T-helper 1 cell (primary cell): ENCODE measurements at regions not wholly inside any gene's neighbourhood (a gene's known extent, or its start where the extent isn't known, plus 50 kb on each side); places are given as distances from the start of the nearest gene placed in this dataset.
A peak's percentile ranks its signal among the peaks of the same experiment; 100 is the strongest.

Source experiments
- DNase-seq, 5 donors: peaks; one replicate each; pipeline ENCODE4 v3.0.0-alpha.2; 2012 to 2020

DNA sequence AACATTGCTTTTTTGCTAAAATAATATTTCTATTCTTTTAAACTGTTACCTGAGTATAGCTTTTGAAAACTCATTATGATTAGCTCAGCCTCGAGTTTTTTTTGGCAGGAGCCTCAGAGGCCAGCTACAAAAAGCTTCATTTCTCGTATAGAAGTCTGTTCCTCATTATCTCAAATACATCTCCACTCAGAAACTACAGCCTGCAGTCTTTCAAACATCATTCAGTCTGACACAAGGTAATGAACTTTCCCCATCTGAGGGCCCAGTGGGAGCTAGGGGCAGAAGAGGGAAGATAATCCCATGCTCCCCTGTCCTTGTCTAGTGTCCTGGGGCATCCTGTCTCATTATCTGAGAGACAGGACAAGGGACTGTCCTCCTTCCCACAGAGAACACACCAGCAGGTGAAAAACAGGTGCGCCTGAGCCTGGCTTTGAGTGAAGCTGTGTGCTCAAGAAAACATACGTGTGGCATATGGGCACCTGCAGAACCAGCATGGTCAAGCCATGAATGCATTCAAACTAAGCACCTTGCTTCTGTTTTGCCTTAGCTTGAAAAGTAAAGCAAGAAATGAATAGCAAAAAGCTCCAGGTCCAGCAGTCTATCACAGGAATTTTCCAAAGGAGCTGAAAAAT is 247.5 kb downstream of the MREG start:
- no peak for DNase-seq

DNA sequence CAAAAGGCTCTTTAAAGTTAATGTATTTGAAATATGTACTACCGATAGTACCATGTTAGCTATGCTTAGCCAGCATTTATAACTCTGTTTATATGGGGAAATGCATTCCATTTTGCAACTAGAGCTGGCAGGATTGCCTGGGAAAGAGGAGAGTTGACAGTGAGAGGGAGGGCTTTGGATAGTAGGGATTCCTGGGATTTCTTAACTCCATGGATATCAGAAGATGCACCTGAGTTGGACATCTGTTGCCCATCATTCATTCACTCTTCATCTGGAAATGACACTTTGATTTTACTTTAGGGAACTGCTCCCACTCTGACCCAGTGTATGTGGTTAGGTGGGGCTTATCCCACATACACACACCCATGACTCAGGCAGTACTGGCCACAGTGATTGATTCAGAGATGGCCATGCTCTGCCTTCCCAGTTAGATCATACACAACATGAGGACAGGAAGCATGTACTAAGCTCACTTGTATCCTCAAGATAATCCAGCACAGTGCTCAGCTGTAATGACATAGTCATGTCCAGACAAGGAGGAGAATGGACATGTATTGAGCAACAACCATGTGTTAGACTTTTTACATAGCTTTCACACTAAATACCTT is 248.8 kb downstream of the MREG start:
- DNase-seq: no peak

GRCh38 chr2:215760557-215760956 is 252.8 kb downstream of the MREG start:
- no peak for DNase-seq

- no peak for DNase-seq
Observed at GRCh38 chr2:215760091-215760490, 253.3 kb downstream of the MREG start.

DNA sequence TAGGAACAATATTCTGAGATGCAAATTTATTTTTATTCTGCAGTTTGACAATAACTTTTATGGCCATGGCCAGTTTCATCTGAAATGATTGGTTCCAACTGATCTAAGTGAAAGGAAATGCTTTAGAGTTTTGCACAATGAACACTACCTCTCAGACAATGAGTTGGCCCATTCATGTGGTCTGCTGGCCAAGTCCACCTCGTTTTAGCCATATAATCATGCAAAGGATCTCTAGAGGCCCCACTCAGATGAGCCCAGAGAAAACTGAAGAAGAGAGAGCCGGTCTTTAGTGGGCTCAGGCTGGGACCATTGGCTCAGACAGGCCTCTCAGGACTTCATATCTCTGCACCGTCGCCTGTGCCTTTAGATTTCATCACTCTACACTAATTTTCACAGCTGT is 254.7 kb downstream of the MREG start:
- DNase-seq: no peak

GRCh38 chr2:215756346-215756730 is 257.0 kb downstream of the MREG start:
- DNase-seq: no peak

DNA sequence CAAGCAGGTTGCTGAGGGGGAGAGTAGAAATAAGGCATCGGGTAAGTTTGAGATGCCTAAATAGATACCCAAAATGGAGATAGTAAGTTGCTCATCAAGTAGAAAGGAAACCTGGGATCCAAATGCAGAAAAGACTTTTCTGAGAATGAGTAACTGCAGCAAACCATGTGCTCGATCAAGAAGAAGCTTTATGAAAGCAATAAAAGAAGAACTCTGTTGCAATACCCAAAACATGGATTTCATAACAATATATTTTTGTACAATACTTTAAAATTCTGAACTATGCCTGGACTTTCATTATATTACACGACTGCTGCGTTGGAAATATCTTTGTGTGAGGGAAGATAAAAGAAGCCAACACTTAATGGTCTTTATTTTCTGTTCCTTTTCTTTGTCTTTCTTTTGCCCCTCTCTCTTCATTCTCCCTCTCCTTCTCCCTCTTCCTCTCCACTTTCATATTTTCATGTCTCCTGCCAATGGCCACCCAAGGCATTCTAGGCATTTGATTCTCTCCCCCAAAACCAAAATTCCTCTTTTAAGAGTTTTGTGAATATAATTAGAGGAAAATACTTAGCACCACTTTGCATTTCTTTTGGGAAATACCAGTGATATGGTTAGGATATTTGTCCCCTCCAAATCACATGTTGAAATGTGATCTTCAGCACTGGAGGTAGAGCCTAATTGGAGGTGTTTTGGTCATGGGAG is 257.6 kb downstream of the MREG start:
- DNase-seq: no peak

GRCh38 chr2:215754546-215754945 is 258.8 kb downstream of the MREG start:
- no peak for DNase-seq

- no peak for DNase-seq
Observed at GRCh38 chr2:215753808-215754207, 259.5 kb downstream of the MREG start.

DNA sequence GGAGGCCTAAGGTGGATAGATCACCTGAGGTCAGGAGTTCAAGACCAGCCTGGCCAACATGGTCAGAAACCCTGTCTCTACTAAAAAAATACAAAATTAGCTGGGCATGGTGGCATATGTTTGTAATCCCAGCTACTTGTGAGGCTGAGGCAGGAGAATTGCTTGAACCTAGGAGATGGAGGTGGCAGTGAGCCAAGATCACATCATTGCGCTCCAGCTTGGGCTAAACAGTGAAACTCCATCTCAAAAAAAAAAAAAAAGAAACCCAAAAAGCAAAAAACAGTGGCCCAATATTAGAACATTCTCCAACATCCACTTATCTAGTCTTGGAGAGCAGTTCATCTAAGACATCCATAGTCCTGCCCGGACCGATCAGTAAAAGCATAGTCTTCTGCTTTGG is 260.4 kb downstream of the MREG start:
- DNase-seq: no peak

- no peak for DNase-seq
Observed at GRCh38 chr2:215752436-215752835, 260.9 kb downstream of the MREG start.

- no peak for DNase-seq
Observed at GRCh38 chr2:215751911-215752272, 261.5 kb downstream of the MREG start.

GRCh38 chr2:215751200-215751910 is 262.0 kb downstream of the MREG start:
- no peak for DNase-seq

- peak in 1 of 5 donors; percentile 1 for DNase-seq
Observed at GRCh38 chr2:215750763-215751162, 262.6 kb downstream of the MREG start.

DNA sequence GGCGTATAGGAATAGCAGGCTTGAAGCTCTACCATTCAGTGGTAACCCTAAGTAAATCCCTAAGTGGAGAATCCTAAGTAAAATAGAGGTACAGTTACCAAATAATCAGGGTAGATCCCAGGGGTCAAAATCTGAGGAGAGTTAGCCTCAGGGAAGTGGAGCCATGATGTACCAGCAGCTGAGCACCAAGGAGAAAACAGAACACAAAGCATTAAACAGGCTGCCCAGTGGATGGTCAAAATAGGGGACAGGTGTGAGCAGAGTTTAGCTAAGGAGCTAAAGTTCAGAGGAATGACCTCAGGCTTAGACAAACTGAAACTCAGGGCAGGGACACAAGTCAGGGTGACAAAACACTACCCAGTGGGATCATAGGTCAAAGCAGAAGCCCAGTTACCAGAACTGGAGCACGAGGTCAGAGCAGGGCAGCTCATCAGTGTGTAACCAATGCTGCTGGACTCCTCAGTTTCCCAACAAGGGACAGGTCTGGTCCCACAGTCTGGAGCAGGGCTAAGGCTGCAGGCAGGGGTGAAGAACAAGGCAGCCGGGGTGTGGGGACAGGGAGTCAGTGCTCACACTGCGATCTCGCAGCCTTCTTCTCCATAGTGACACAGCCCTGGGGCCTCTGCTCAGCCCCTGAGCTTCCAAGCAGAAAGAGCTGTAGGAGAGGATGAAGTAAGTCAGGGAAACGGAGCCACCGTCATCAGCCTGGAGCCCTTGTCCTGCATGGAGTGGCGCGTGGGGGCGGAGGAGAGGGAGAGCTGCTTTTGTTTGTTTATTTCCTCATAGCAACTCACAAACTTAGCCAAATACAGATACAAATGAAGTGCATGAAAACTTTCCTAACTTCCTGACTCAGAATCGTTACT is 264.0 kb downstream of the MREG start:
- no peak for DNase-seq

- DNase-seq: no peak
Observed at GRCh38 chr2:215748446-215748845, 264.9 kb downstream of the MREG start.

DNA sequence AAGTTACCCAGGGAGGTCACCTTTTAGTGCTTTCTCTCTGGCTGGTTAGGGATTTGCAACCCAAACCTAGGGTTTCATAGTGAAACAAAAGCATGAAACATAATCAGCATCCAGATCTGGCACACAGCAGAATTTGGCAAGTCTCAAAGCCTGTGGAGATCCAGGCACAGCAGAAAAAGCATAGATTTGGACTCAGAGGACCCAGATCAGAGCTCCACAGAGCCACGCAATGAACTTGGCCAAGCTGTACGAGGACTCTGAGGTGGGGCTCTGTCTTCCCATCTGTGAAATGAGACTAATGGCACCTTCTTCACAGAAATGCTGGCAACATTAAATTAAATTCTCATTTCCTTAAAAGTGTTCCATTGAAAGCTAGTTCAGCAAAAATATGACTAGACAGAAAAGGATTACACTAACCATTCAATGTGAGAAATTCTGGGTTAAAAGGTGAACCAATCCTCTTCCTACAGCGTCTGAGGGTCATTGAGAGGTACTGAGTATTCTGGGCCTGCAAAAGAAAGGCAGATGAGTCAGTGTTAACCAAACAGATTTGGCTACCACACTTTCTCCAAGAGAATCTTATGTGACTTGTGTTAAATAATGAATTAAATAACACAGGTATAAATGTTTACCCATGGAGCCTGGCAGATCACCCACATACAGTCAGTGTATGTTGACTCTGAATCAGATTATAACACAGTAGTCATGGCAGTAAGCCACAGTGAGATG is 266.3 kb downstream of the MREG start:
- no peak for DNase-seq

DNA sequence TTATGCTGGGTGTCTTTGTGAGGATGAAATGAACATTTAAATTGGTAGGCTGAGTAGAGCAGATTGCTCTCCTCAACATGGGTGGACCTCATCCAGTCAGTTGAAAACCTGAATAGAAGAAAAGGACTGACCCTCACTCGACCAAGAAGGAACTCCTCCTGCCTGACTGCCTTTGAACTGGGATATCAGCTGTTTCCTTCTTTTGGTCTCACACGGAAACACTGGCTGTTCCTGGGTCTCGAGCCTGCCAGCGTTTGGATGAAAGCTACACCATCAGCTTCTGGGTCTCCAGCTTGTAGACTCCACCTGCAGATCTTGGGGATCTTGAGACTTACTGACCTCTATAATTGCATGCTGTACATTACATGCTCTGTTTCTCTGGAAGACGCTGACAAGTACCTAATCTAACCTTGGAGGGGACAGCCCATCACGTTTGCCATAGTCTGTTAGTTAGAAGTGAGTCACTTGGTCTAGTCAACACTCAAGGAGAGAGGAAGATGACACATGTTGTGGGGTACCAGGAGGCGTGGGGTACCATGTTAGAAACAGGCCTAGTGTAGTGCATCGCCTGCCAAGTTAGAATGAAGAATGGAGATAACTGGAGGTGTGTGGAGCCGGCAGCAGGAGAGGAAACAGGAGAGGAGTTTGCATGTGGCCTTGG is 267.0 kb downstream of the MREG start:
- no peak for DNase-seq

DNA sequence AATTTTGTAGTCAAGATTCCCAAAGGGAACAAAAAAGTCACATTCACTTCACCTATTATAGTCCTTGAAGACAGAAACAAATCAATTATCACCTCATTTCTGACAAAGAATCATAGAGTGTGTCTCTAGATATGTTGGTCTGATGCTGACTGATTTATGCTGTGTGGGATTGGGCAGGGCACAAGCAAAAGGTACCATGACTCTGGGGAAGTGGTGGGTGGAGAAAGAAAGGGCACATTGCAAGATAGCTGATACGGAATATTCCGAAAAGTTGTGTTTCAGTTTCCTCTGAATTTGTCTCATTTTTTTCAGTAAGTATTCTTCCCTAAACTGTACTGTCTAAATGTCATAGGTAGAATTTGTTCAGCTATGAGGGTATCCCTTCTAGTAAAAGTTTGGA is 268.0 kb downstream of the MREG start:
- DNase-seq: no peak

GRCh38 chr2:215744514-215744913 is 268.8 kb downstream of the MREG start:
- no peak for DNase-seq

- no peak for DNase-seq
Observed at GRCh38 chr2:215743066-215743465, 270.3 kb downstream of the MREG start.

- no peak for DNase-seq
Observed at GRCh38 chr2:215742021-215742420, 271.3 kb downstream of the MREG start.
